Smooth muscle cell (in vitro differentiated cells): ENCODE measurements at regions not wholly inside any gene's neighbourhood (a gene's known extent, or its start where the extent isn't known, plus 50 kb on each side); places are given as distances from the start of the nearest gene placed in this dataset.

Experiments
- DNase-seq: peaks from one replicate; lab custom pipeline; 2025; ENCODE audit not compliant: unreplicated experiment; lab: John Stamatoyannopoulos, UW
- H2AFZ ChIP-seq: fragments of 200-600 bp; sonication (generic); 2 replicates; pipeline ENCODE4 v1.6.0; 2016; ENCODE audit warnings: antibody characterized with exemption, low read depth, mild to moderate bottlenecking
- H3F3A ChIP-seq: fragments of 200-600 bp; sonication (generic); 2 replicates; pipeline ENCODE4 v1.6.0; 2017; ENCODE audit warnings: antibody characterized with exemption, low read depth
- H3K27ac ChIP-seq: fragments of 200-600 bp; sonication (generic); 2 replicates; pipeline ENCODE4 v1.5.1; 2016; ENCODE audit warnings: low read depth, mild to moderate bottlenecking
- H3K27me3 ChIP-seq: fragments of 200-600 bp; sonication (generic); 2 replicates; pipeline ENCODE4 v1.6.1; 2016; ENCODE audit warnings: low read depth, mild to moderate bottlenecking
- H3K36me3 ChIP-seq: fragments of 200-600 bp; sonication (generic); 2 replicates; pipeline ENCODE4 v1.5.1; 2016; ENCODE audit warnings: low read depth
- H3K4me1 ChIP-seq: fragments of 200-600 bp; sonication (generic); 2 replicates; pipeline ENCODE4 v1.5.1; 2016; ENCODE audit warnings: low read depth
- H3K4me2 ChIP-seq: fragments of 200-600 bp; sonication (generic); 2 replicates; pipeline ENCODE4 v1.6.0; 2016; ENCODE audit warnings: mild to moderate bottlenecking
- H3K4me3 ChIP-seq: fragments of 200-600 bp; sonication (generic); 2 replicates; pipeline ENCODE4 v1.5.1; 2016; ENCODE audit warnings: mild to moderate bottlenecking
- H3K79me2 ChIP-seq: fragments of 200-600 bp; sonication (generic); 2 replicates; pipeline ENCODE4 v1.6.0; 2016; ENCODE audit warnings: low read depth, mild to moderate bottlenecking
- H3K9ac ChIP-seq: fragments of 200-600 bp; sonication (generic); 2 replicates; pipeline ENCODE4 v1.6.0; 2016; ENCODE audit warnings: low read depth
- H3K9me3 ChIP-seq: fragments of 200-600 bp; sonication (generic); replicated peaks from 2 replicates; pipeline ENCODE4 v1.5.1; 2016; ENCODE audit warnings: low read depth
- H4K20me1 ChIP-seq: fragments of 200-600 bp; sonication (generic); 2 replicates; pipeline ENCODE4 v1.6.0; 2016; ENCODE audit warnings: low read depth
- CTCF ChIP-seq: fragments of 200-600 bp; sonication (generic); IDR thresholded peaks from 2 replicates; pipeline ENCODE4 v1.5.1; 2017; ENCODE audit warnings: borderline replicate concordance, mild to moderate bottlenecking, antibody characterized with exemption; ENCODE audit not compliant: insufficient read depth, poor library complexity, severe bottlenecking
- WGBS: methylation state at CpG from one replicate; pipeline ENCODE4 v1.1.7; 2016; ENCODE audit warnings: low lambda C conversion rate; 5-methylcytosine and 5-hydroxymethylcytosine counted together

GRCh38 chr14:86039176-86039575 lies 509.2 kb downstream of the FLRT2 start:
- 93% methylated on average over 1 of the region's 1 CpG for WGBS
- no peaks in the 10 kb centered on the region for H3K79me2 ChIP-seq
- H3K9ac ChIP-seq: no peak overlapping the region
- no peak overlapping the region for H2AFZ ChIP-seq
- no peak for TF ChIP-seq CTCF
- H3K36me3 ChIP-seq: no peaks in the 10 kb centered on the region
- H3K27me3 ChIP-seq: no peaks in the 10 kb centered on the region
- no peak overlapping the region for H3K27ac ChIP-seq
- H3K4me3 ChIP-seq: no peak overlapping the region
- H3K4me1 ChIP-seq: no peaks in the 10 kb centered on the region
- no peak for DNase-seq
- no peaks in the 10 kb centered on the region for H4K20me1 ChIP-seq
- no peaks in the 10 kb centered on the region for H3K9me3 ChIP-seq
- no peaks in the 10 kb centered on the region for H3F3A ChIP-seq
- no peak overlapping the region for H3K4me2 ChIP-seq

DNA sequence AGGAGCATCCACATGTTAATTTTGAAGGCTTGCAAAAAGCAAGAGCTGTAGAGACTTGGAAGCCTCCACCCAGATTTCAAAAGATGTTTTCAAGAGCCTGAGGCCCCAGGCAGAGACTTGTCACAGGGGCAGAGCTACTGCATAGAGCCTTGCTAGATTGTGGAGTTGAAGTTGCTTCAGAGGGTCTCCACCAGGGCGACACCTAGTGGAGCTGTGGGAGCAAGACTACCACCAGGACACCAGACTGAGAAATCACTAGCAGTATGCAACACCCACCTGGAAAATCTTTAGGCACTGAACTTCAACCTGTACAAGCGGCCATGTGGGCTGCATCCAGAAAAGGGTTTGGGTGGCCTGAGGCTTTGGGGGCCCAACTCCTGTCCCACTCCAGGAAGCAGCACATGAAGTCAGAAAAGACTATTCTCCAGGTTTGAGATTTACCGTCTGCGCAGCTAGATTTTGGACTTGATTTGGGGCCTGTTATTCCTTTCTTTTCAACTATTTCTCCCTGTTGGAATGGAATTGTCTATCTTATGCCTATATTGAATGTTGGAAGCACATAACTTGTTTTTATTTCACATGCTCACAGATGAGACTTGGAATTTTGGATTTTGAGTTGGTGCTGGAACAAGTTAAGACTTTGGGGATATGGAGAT lies 508.6 kb downstream of the FLRT2 start:
- no peaks in the 10 kb centered on the region for H4K20me1 ChIP-seq
- H3K27me3 ChIP-seq: no peaks in the 10 kb centered on the region
- no peak overlapping the region for H3K4me2 ChIP-seq
- no peak overlapping the region for H3K27ac ChIP-seq
- H2AFZ ChIP-seq: no peak overlapping the region
- H3K79me2 ChIP-seq: no peaks in the 10 kb centered on the region
- no peaks in the 10 kb centered on the region for H3K36me3 ChIP-seq
- no peak for DNase-seq
- no peaks in the 10 kb centered on the region for H3K9me3 ChIP-seq
- no peak overlapping the region for H3K4me3 ChIP-seq
- H3K9ac ChIP-seq: no peak overlapping the region
- H3F3A ChIP-seq: no peaks in the 10 kb centered on the region
- TF ChIP-seq CTCF: peak; percentile 64
- no peaks in the 10 kb centered on the region for H3K4me1 ChIP-seq
- 70% methylated on average over 4 of the region's 4 CpGs for WGBS

- no peaks in the 10 kb centered on the region for H3K4me1 ChIP-seq
- H3K9me3 ChIP-seq: no peaks in the 10 kb centered on the region
- H3K4me2 ChIP-seq: no peak overlapping the region
- no peak overlapping the region for H3K9ac ChIP-seq
- no peak overlapping the region for H2AFZ ChIP-seq
- H3K4me3 ChIP-seq: no peak overlapping the region
- H3K27ac ChIP-seq: no peak overlapping the region
- no peaks in the 10 kb centered on the region for H3K79me2 ChIP-seq
- peak; percentile 36 for TF ChIP-seq CTCF
- H3K27me3 ChIP-seq: no peaks in the 10 kb centered on the region
- DNase-seq: no peak
- H3K36me3 ChIP-seq: no peaks in the 10 kb centered on the region
- no peaks in the 10 kb centered on the region for H4K20me1 ChIP-seq
- 33% methylated on average over 2 of the region's 2 CpGs for WGBS
- H3F3A ChIP-seq: no peaks in the 10 kb centered on the region
Measured at GRCh38 chr14:86035882-86036281, 505.9 kb downstream of the FLRT2 start.

DNA sequence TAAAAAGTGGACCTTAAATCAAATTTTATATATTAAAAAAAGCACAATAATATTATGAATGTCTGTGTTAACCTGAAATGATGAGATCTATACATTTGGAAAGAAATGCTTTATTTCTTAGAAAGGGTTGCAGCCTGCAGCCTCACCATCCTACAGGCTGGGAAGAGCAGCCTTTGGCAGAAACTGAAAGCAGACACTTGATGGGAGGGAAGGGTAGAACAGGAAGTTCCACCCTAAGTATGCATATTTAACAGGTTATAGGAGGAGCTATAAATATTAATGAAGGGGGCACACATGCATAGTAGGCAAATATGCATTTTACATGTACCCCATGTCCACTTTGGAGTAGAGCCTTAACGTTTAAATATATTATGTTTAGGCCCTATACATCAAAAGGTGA lies 498.0 kb downstream of the FLRT2 start:
- no peak overlapping the region for H3K9ac ChIP-seq
- H3K27me3 ChIP-seq: no peaks in the 10 kb centered on the region
- no peaks in the 10 kb centered on the region for H4K20me1 ChIP-seq
- H3F3A ChIP-seq: no peaks in the 10 kb centered on the region
- WGBS: 80% methylated on average over 1 of the region's 1 CpG
- no peak for DNase-seq
- H3K4me2 ChIP-seq: no peak overlapping the region
- no peaks in the 10 kb centered on the region for H3K9me3 ChIP-seq
- H3K79me2 ChIP-seq: no peaks in the 10 kb centered on the region
- no peak overlapping the region for H3K4me3 ChIP-seq
- H2AFZ ChIP-seq: no peak overlapping the region
- H3K27ac ChIP-seq: no peak overlapping the region
- TF ChIP-seq CTCF: no peak
- H3K4me1 ChIP-seq: no peaks in the 10 kb centered on the region
- H3K36me3 ChIP-seq: no peaks in the 10 kb centered on the region
